ENCODE measurements at regions not wholly inside any gene's neighbourhood (a gene's known extent, or its start where the extent isn't known, plus 50 kb on each side); places are given as distances from the start of the nearest gene placed in this dataset.

- DNase-seq (ENCODE audit: low read depth), result no peak
Measured at GRCh38 chr1:30316056-30316455, 407.3 kb downstream of the MATN1 start.

GRCh38 chr1:30315185-30315960 is 408.0 kb downstream of the MATN1 start:
- no peak for DNase-seq (ENCODE audit: low read depth)

- no peak for DNase-seq (ENCODE audit: low read depth)
Measured at GRCh38 chr1:30314591-30314990, 408.8 kb downstream of the MATN1 start.

- DNase-seq (ENCODE audit: low read depth), result no peak
Measured at GRCh38 chr1:30313584-30313983, 409.8 kb downstream of the MATN1 start.

- DNase-seq (ENCODE audit: low read depth), result no peak
Measured at GRCh38 chr1:30313176-30313575, 410.2 kb downstream of the MATN1 start.

GRCh38 chr1:30312226-30312625 is 411.2 kb downstream of the MATN1 start:
- DNase-seq (ENCODE audit: low read depth), result no peak

DNA sequence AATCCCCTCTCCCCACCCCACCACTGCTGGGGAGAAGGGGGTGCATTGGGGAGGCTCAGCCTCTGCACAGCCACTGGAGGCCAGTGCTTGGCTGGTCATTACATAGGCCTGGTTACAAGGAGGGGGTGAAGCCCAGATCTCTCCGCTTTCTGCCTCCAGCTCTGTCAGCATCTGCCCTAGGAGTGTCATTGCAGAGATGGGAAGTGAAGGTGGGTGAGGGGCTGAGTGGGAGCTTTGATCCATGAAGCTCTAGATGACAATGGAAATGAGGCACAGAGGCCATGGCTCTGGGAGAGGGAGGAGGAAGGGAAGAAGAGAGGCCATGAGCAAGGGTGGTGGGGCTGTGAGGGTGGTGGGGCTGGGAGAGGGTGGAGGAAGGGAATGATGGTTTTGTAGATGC is 411.6 kb downstream of the MATN1 start:
- DNase-seq (ENCODE audit: low read depth), result no peak

DNA sequence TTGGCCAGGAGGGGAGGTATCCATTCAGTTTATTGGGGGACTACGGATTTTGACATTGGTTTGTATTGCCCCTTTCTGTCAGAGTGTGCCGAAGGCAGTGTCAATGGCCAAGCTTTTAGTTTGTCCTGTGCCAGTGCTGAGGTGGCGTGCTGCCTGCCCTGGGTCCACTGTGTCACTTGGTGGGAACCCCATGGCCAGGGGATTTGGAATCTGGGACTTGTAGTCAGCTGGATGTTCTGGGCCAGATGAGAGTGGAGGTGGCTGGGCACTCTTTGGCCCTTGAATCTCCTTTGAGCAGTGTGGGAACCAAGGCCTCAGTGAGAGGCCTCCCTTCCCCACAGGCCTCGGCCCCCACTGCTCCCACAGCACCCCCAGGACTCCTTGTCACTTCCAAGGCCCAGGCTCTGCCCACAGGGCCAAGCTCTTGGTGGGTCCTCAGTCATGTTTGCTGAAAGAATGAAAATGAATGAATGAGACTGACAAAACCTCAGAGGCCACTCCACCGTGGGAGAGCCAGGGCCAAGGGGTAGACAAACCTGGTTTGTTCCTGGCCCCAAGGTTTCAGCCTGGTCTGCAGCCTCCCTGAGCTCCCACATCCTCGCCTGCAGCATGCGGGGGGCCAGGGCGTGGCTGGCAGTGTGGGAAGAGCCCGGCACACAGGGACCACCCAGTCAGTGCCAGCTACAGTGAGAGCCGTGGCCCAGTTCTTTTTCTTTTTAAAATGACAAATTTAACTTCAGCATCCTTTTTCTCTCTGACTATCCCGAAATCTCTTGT is 412.2 kb downstream of the MATN1 start:
- no peak for DNase-seq (ENCODE audit: low read depth)

GRCh38 chr1:30307182-30307581 is 416.2 kb downstream of the MATN1 start:
- no peak for DNase-seq (ENCODE audit: low read depth)

GRCh38 chr1:30305519-30305918 is 417.9 kb downstream of the MATN1 start:
- DNase-seq (ENCODE audit: low read depth), result no peak

GRCh38 chr1:30305061-30305460 is 418.3 kb downstream of the MATN1 start:
- DNase-seq (ENCODE audit: low read depth), result no peak

DNA sequence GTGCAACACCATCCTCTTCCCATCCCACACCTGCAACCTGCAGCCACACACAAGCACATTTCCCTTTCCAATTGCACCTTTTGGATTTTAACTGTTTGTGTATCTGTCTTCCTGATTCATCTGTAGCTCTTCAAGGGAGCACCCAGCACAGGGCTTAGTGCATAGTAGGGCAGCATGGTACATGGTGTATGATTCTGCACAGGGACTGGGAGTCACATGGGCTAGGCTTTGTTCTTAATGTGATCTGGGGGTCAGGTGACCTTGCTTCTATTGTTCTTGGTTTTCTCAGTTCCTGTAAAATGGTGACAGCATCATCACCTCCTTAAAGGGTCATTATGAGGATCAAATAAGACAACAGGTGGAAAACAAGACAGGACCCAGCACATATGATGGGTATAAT is 419.3 kb downstream of the MATN1 start:
- no peak for DNase-seq (ENCODE audit: low read depth)

DNA sequence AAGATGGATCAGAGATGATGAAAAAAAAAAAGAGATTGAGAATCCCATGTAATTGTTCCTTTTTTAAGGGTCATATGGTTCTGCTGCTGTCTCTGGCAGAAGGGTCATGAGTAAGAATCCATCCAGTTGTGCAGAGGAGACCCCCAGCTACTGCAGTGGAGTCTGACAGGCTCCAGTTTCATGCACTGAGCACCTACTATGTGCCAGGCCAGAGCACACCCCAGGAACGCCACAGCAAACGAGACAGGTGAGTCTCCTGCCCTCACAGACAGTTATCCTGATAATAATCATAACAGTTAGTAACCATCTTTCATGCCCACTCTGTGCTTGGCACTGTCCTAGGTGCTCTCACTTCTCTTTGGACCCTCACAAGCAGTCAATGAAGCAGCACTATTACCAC is 420.0 kb downstream of the MATN1 start:
- no peak for DNase-seq (ENCODE audit: low read depth)

DNA sequence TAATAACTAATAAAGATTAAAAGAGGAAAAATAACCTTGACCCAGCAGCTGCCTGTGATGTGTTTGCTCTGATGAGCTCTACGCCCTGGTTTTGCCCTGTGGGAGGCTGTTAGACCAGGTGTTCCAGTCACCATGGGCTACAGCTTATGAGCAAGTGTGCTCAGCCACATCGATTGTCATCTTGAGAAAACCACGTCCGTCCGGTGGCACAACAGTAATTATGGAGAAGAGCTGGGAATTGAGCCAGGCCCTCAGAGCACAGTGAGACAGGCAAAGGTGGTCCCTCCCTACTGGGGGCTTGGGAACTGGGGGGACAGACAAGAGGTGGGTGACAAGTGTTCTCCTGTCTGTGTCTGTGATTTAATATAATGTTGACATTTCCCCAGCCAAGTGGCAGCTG is 420.5 kb downstream of the MATN1 start:
- DNase-seq (ENCODE audit: low read depth), result no peak

- no peak for DNase-seq (ENCODE audit: low read depth)
Measured at GRCh38 chr1:30300669-30301068, 422.7 kb downstream of the MATN1 start.

GRCh38 chr1:30299393-30299792 is 424.0 kb downstream of the MATN1 start:
- no peak for DNase-seq (ENCODE audit: low read depth)

DNA sequence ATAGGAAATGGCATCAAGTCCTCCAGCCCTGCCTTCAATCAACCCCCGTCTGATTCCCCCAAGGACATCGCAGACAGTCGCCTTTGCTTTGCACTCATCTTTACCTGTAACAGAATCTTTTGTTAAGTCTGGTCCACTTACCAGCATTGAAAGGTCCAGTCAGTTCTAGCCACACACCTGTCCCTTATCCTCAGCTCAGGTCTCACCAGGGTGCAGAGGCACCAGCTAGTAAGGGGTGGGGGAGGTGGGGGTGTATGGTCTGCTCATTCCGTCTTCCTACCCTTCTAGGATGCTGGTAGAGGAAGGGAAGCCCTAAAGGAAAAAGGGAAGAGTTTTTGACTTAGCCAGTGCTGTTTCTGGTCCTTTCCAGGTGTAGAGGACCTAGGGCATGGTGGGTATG is 427.7 kb downstream of the MATN1 start:
- DNase-seq (ENCODE audit: low read depth), result no peak

- DNase-seq (ENCODE audit: low read depth), result no peak
Measured at GRCh38 chr1:30295266-30295665, 428.1 kb downstream of the MATN1 start.

GRCh38 chr1:30294508-30294907 is 428.9 kb downstream of the MATN1 start:
- no peak for DNase-seq (ENCODE audit: low read depth)

- no peak for DNase-seq (ENCODE audit: low read depth)
Measured at GRCh38 chr1:30292451-30292850, 430.9 kb downstream of the MATN1 start.

- DNase-seq (ENCODE audit: low read depth), result no peak
Measured at GRCh38 chr1:30291526-30291925, 431.9 kb downstream of the MATN1 start.

DNA sequence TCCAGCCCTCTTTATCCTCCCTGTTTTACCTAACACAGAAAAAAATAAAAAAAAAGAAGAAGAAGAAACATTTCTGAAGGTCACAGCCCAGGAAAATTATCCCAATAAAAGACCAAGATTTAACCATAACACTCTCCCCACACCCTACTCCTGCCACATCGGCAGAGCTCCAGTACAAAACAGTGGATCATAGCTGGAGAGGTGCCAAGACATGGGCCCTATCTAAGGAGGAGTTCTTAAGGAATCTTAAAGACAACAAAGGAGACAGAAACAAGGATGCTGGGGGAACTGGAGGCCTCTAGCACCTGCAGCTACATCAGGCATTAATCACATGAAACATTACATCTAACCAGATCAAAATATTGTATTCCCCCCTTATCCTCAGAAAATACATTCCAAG is 432.8 kb downstream of the MATN1 start:
- DNase-seq (ENCODE audit: low read depth), result no peak

- no peak for DNase-seq (ENCODE audit: low read depth)
Measured at GRCh38 chr1:30287976-30288375, 435.4 kb downstream of the MATN1 start.
